WTC11 (cell line): ENCODE measurements at regions not wholly inside any gene's neighbourhood (a gene's known extent, or its start where the extent isn't known, plus 50 kb on each side); places are given as distances from the start of the nearest gene placed in this dataset.

Experiments used
- ATAC-seq: fragments of 200-7000 bp; cut with Tn5 transposase; 2 replicates; pipeline ENCODE4 v1.10.0; 2021; ENCODE audit warnings: mild to moderate bottlenecking, moderate library complexity
- CTCF ChIA-PET: fragments of 300-600 bp; sonication (Branson Sonifier 250); formaldehyde crosslinking; loops from one replicate; lab custom pipeline; 2021; ENCODE audit warnings: antibody characterized with exemption; lab: Charles Lee
- POLR2A ChIA-PET: fragments of 350-600 bp; sonication (Branson Sonifier 250); formaldehyde crosslinking; loops from one replicate; lab custom pipeline; 2021; ENCODE audit warnings: antibody characterized with exemption; lab: Charles Lee
- DNase-seq: peaks from one replicate; pipeline ENCODE4 v3.0.0; 2021; ENCODE audit warnings: low spot score
- H3K27ac Mint-ChIP-seq: 2 replicates; pipeline ENCODE4 v1.8.0; 2021; ENCODE audit warnings: mixed read lengths
- H3K27me3 Mint-ChIP-seq: 2 replicates; pipeline ENCODE4 v1.8.0; 2021; ENCODE audit warnings: low read depth, mild to moderate bottlenecking, moderate library complexity, mixed read lengths
- H3K36me3 Mint-ChIP-seq: 2 replicates; pipeline ENCODE4 v1.8.0; 2021; ENCODE audit warnings: mixed read lengths
- H3K4me1 Mint-ChIP-seq: 2 replicates; pipeline ENCODE4 v1.8.0; 2022; ENCODE audit warnings: mixed read lengths
- H3K4me3 Mint-ChIP-seq: 2 replicates; pipeline ENCODE4 v1.8.0; 2021; ENCODE audit warnings: mild to moderate bottlenecking, moderate library complexity, mixed read lengths
- H3K9me3 Mint-ChIP-seq: 2 replicates; pipeline ENCODE4 v1.8.0; 2021; ENCODE audit warnings: mixed read lengths
- AFF4 ChIP-seq: sonication (generic); formaldehyde crosslinking; IDR thresholded peaks from 2 replicates; pipeline ENCODE4 v1.8.1; 2023; ENCODE audit warnings: mild to moderate bottlenecking, missing genetic modification reagents, borderline replicate concordance
- ATF1 ChIP-seq: sonication (generic); formaldehyde crosslinking; IDR thresholded peaks from 2 replicates; pipeline ENCODE4 v1.8.1; 2023; ENCODE audit warnings: mild to moderate bottlenecking, moderate library complexity, missing genetic modification reagents
- CREM ChIP-seq: sonication (generic); formaldehyde crosslinking; IDR thresholded peaks from 2 replicates; pipeline ENCODE4 v1.8.1; 2022; ENCODE audit warnings: mild to moderate bottlenecking, missing genetic modification reagents, moderate library complexity
- CTCF ChIP-seq: fragments of 200-600 bp; IDR thresholded peaks from 2 replicates; pipeline ENCODE4 v1.8.0; 2022; ENCODE audit warnings: antibody characterized with exemption
- GTF2I ChIP-seq: fragments of 250-450 bp; sonication (Bioruptor Pico); conservative IDR thresholded peaks from 2 replicates; pipeline ENCODE4 v1.4.0; 2021; ENCODE audit warnings: mild to moderate bottlenecking
- HMGXB4 ChIP-seq: sonication (generic); formaldehyde crosslinking; IDR thresholded peaks from 2 replicates; pipeline ENCODE4 v1.8.1; 2023; ENCODE audit warnings: mild to moderate bottlenecking, moderate library complexity, missing genetic modification reagents
- IRF2 ChIP-seq: sonication (generic); formaldehyde crosslinking; IDR thresholded peaks from 2 replicates; pipeline ENCODE4 v1.8.0; 2022; ENCODE audit warnings: low read depth, missing genetic modification reagents, borderline replicate concordance
- JUN ChIP-seq: sonication (generic); formaldehyde crosslinking; IDR thresholded peaks from 2 replicates; pipeline ENCODE4 v1.8.0; 2023; ENCODE audit warnings: mild to moderate bottlenecking, missing genetic modification reagents
- MXD4 ChIP-seq: fragments of 250-450 bp; sonication (Bioruptor Pico); IDR thresholded peaks from 2 replicates; pipeline ENCODE4 v1.8.0; 2021; ENCODE audit warnings: mild to moderate bottlenecking, moderate library complexity, borderline replicate concordance
- NFATC4 ChIP-seq: fragments of 250-450 bp; sonication (Bioruptor Pico); IDR thresholded peaks from 2 replicates; pipeline ENCODE4 v1.9.0; 2021; ENCODE audit warnings: mild to moderate bottlenecking
- NR3C1 ChIP-seq: sonication (generic); formaldehyde crosslinking; conservative IDR thresholded peaks from 2 replicates; pipeline ENCODE4 v1.8.1; 2023; ENCODE audit warnings: low read depth, mild to moderate bottlenecking, missing genetic modification reagents
- PRRX2 ChIP-seq: fragments of 250-450 bp; sonication (Bioruptor Pico); IDR thresholded peaks from 2 replicates; pipeline ENCODE4 v1.8.0; 2021; ENCODE audit warnings: mild to moderate bottlenecking
- SOX15 ChIP-seq: fragments of 250-450 bp; sonication (Bioruptor Pico); IDR thresholded peaks from 2 replicates; pipeline ENCODE4 v1.9.0; 2021; ENCODE audit warnings: mild to moderate bottlenecking
- TCF7 ChIP-seq: sonication (generic); formaldehyde crosslinking; IDR thresholded peaks from 2 replicates; pipeline ENCODE4 v1.8.0; 2022; ENCODE audit warnings: mild to moderate bottlenecking, low read depth, missing genetic modification reagents, moderate library complexity
- TEAD1 ChIP-seq: sonication (generic); formaldehyde crosslinking; IDR thresholded peaks from 2 replicates; pipeline ENCODE4 v1.8.0; 2022; ENCODE audit warnings: mild to moderate bottlenecking, missing genetic modification reagents
- ZMAT4 ChIP-seq: fragments of 250-450 bp; sonication (Bioruptor Pico); IDR thresholded peaks from 2 replicates; pipeline ENCODE4 v1.9.0; 2021; ENCODE audit warnings: mild to moderate bottlenecking
- ZNF263 ChIP-seq: sonication (generic); formaldehyde crosslinking; IDR thresholded peaks from 2 replicates; pipeline ENCODE4 v1.8.1; 2022; ENCODE audit warnings: low read depth, mild to moderate bottlenecking, moderate library complexity, missing genetic modification reagents
- ZNF281 ChIP-seq: sonication (generic); formaldehyde crosslinking; IDR thresholded peaks from 2 replicates; pipeline ENCODE4 v1.8.0; 2023; ENCODE audit warnings: mild to moderate bottlenecking, missing genetic modification reagents
- TF ChIP-seq, protein P1 (sequence below): fragments of 250-450 bp; sonication (Bioruptor Pico); IDR thresholded peaks from 2 replicates; pipeline ENCODE4 v2.1.2; 2022; ENCODE audit warnings: mild to moderate bottlenecking, moderate library complexity
- TF ChIP-seq, protein P2 (sequence below): sonication (generic); formaldehyde crosslinking; IDR thresholded peaks from 2 replicates; pipeline ENCODE4 v1.8.1; 2022; ENCODE audit warnings: missing genetic modification reagents, borderline replicate concordance
- TF ChIP-seq, protein P3 (sequence below): sonication (generic); formaldehyde crosslinking; IDR thresholded peaks from 2 replicates; pipeline ENCODE4 v1.8.1; 2022; ENCODE audit warnings: mild to moderate bottlenecking, moderate library complexity, missing genetic modification reagents

- Mint-ChIP-seq H3K4me1 (peaks cover 17% of the 10 kb centered on the region), H3K27ac (no peak overlapping the region), H3K36me3 (no peaks in the 10 kb centered on the region), H3K27me3 (no peaks in the 10 kb centered on the region), H3K9me3 (peaks cover 5% of the 10 kb centered on the region; the same call in 1 of the 2 replicates), H3K4me3 (no peak overlapping the region)
- DNase-seq (no peak), ATAC-seq (no peak)
- TF ChIP-seq ZNF263 (CRISPR knock-in tag) (no peak), MXD4 (CRISPR knock-in tag) (no peak), ATF1 (CRISPR knock-in tag) (no peak), NR3C1 (CRISPR knock-in tag) (no peak)
- TF ChIP-seq, protein P1, sequence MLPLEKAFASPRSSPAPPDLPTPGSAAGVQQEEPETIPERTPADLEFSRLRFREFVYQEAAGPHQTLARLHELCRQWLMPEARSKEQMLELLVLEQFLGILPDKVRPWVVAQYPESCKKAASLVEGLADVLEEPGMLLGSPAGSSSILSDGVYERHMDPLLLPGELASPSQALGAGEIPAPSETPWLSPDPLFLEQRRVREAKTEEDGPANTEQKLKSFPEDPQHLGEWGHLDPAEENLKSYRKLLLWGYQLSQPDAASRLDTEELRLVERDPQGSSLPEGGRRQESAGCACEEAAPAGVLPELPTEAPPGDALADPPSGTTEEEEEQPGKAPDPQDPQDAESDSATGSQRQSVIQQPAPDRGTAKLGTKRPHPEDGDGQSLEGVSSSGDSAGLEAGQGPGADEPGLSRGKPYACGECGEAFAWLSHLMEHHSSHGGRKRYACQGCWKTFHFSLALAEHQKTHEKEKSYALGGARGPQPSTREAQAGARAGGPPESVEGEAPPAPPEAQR = no peak
- POLR2A ChIA-PET = no interaction called here
- CTCF ChIA-PET = no interaction called here
Observed at GRCh38 chr2:221962186-221962585, 336.6 kb downstream of the PAX3 start.

DNA sequence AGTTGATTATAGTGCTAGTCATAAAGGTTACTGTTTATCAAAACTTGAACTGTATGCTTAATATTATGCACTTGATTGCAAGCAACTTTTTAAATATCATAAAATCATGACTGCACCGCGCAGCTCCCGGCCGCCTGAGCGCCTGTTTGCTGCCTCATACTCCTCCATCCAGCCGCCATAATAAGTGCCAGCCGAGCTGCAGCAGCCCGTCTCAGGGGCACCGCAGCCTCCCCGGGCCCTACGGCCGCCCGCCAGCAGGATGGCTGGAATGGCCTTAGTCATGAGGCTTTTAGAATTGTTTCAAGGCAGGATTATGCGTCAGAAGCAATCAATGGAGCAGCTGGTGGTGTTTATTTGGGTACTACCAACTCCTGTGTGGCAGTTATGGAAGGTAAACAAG lies 337.2 kb downstream of the PAX3 start:
- Mint-ChIP-seq H3K27ac (no peak overlapping the region), H3K4me3 (no peak overlapping the region), H3K27me3 (no peaks in the 10 kb centered on the region), H3K36me3 (no peaks in the 10 kb centered on the region), H3K9me3 (peaks cover 5% of the 10 kb centered on the region; the same call in 1 of the 2 replicates), H3K4me1 (peaks cover 15% of the 10 kb centered on the region)
- ChIA-PET POLR2A (no interaction called here), CTCF (no interaction called here)
- DNase-seq (no peak), ATAC-seq (no peak)
- TF ChIP-seq ZNF281 (CRISPR knock-in tag) (no peak), IRF2 (CRISPR knock-in tag) (no peak), SOX15 (CRISPR knock-in tag) (no peak), GTF2I (CRISPR knock-in tag) (no peak), CREM (CRISPR knock-in tag) (no peak), PRRX2 (CRISPR knock-in tag) (no peak), NFATC4 (no peak), TEAD1 (CRISPR knock-in tag) (no peak), CTCF (no peak), ZMAT4 (CRISPR knock-in tag) (no peak), JUN (CRISPR knock-in tag) (no peak), AFF4 (no peak), HMGXB4 (no peak), TCF7 (CRISPR knock-in tag) (no peak)
- TF ChIP-seq, protein P2, sequence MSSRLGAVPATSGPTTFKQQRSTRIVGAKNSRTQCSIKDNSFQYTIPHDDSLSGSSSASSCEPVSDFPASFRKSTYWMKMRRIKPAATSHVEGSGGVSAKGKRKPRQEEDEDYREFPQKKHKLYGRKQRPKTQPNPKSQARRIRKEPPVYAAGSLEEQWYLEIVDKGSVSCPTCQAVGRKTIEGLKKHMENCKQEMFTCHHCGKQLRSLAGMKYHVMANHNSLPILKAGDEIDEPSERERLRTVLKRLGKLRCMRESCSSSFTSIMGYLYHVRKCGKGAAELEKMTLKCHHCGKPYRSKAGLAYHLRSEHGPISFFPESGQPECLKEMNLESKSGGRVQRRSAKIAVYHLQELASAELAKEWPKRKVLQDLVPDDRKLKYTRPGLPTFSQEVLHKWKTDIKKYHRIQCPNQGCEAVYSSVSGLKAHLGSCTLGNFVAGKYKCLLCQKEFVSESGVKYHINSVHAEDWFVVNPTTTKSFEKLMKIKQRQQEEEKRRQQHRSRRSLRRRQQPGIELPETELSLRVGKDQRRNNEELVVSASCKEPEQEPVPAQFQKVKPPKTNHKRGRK (CRISPR knock-in tag) = no peak
- TF ChIP-seq, protein P3, sequence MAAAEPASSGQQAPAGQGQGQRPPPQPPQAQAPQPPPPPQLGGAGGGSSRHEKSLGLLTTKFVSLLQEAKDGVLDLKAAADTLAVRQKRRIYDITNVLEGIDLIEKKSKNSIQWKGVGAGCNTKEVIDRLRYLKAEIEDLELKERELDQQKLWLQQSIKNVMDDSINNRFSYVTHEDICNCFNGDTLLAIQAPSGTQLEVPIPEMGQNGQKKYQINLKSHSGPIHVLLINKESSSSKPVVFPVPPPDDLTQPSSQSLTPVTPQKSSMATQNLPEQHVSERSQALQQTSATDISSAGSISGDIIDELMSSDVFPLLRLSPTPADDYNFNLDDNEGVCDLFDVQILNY (CRISPR knock-in tag) = no peak
